Anterior cingulate cortex (tissue), 58 donors: ENCODE measurements at regions not wholly inside any gene's neighbourhood (a gene's known extent, or its start where the extent isn't known, plus 50 kb on each side); places are given as distances from the start of the nearest gene placed in this dataset.

Experiments
- DNase-seq, 58 donors: peaks; one replicate each; lab custom pipeline; 2025; lab: John Stamatoyannopoulos, UW

DNA sequence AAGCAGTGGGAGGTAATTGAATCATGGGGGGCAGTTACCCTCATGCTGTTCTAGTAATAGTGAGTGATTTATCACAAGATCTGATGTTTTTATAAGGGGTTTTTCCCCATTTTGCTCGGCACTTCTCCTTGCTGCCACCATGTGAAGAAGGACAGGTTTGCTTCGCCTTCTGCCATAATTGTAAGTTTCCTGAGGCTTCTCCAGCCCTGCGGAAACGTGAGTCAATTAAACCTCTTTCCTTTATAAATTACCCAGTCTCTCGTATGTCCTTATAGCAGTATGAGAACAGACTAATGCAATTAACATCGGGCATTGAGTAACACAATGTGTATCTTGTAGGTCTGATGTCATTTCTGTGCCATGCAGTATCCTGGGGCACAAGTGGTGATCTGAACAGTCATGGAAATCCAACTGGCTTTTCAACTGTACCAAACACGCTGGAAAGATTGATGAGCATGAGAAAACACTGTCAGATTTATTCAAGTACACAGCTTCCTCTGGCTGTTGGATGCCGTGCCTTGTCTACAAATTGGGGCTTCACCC lies 208.6 kb upstream of the KIAA1217 start:
- no peak for DNase-seq

DNA sequence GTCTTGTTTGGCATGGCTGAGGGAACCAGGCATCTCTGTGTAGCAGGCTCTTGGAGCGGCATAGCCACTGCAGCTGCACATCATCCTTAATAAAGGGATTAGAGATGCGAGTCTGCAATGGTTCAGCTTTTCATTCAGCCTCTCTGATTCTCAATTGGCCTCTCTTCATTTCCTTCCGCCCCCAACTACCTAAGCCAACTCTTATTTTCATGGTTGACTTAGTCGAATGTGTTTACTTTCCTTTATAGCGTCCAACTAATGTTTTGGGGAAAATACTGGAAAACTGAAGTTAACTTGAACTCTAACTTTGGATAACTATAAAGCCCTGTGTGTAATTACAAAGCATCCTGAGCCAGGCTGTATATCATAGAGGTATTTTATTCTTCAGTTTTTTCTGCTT lies 202.2 kb upstream of the KIAA1217 start:
- no peak for DNase-seq

DNA sequence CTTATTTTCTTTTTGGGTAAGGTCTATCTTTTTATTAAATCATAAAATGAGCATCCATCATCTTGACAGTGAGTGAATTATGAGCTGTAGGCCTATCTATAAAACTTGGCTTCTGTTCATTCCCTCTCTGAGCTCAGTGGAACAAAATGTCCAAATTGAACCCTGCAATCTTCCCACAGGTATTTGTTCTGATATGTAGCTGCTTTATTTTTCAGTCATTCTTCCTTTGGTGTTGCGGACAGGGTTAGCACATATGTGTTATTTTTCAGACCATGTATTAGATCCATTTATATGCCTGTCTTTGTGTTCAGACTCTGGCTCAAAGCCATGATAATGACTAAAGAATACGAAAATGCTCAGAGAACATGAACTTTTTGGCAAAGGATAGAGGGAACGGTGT lies 201.6 kb upstream of the KIAA1217 start:
- DNase-seq, result no peak

DNA sequence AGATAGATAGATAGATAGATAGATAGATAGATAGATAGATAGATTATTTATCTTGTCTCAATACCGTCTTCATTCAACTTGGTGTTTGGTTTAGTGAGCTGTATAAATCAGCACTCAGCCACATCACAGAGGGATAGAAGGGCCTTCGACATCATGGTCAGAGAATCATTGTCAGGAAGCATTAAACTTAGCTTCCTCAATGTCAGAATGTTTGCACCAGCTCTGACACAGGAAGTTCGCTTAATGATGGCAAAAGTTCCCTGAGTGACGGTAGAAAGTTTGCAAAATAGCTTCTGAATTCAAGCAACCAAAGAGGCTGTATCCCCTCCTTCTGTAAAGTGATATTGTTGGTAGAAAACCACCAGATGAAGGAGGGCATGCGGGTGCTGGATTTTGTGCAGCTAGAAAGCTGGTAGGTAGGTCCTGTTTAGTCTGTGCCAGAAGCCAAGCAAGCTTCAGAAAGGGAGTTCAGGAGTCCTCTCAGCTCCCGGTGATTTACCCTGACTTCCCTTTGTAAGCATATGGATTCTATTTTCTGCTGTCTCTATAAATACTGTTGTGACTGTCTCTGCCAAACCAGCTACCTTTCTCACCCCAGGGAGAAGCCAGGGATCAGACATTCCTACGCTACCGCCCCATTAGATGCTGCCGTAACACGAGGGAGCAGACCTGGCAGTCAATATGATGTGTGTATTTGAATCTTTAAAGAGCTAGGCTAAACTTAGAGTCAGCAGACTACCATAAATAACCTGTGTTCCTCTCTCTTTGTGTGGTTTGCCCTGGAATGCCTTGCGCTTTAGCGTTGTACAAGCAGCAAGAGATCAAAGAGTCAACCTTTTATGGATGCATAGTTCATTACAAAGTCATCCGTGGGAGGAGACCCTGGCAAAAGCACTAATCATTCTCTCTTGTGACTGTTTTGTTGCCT lies 200.5 kb upstream of the KIAA1217 start:
- DNase-seq, result no peak

DNA sequence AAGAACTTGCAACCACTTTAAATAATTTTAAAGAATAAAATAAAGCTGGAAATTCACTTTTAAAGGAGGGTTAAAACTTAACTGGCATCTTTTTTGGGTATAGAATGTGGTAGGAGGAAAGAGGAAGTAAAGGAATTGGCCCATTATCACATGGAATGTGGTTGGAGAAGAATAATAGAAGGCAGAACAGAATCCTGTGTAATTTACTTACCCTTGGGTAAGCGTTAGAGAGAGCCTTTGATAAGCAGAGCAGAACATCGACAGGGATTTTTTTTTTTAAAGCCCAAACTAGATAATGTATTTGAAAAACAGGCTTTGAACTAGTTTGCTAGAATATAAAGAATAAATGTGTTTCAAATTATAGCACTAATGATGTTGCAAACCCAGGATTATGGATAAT lies 199.8 kb upstream of the KIAA1217 start:
- no peak for DNase-seq

DNA sequence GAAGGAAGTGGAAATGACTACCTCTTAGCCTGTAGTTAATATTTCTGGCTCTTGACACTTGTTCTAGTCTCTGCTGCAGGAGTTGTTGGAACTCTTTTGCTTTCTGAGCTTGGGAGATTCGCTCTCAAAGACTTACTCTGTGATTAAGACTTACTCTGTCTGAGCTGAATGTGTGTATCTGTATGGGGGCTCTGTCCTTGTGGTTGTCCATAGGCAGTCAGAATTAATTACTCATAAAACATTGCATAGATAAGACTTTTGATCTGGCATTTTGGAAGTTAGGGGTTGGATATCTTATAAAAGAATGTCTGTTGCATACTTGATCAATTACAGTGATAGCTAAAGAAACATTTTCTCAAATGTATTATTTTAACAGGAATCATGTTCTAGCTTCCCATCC lies 199.2 kb upstream of the KIAA1217 start:
- no peak for DNase-seq

DNA sequence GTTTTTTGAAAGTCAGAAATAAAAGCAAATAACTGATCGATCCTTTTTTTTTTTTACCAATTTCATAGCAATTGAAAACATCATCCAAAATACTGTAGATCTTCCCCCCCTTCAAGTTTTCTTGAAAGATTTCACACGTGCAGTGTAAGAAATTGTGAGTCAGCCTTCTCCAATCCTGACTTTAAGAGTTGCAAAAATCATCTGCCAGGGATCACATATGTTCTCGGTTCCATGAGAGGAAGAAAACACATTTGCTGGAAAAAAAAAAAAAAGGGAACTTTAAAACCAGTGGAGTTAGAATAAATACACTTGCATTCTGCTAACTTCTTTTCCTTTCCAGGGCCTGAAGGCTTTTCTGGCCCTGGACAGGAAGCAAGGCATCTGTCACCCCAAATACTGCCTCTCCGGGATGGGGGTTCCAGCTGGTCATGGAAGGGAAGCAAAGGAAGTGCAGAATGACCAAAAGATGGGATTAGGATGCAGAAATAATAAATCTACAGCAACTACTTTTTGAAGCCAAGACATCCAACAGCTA lies 198.4 kb upstream of the KIAA1217 start:
- DNase-seq, result no peak

DNA sequence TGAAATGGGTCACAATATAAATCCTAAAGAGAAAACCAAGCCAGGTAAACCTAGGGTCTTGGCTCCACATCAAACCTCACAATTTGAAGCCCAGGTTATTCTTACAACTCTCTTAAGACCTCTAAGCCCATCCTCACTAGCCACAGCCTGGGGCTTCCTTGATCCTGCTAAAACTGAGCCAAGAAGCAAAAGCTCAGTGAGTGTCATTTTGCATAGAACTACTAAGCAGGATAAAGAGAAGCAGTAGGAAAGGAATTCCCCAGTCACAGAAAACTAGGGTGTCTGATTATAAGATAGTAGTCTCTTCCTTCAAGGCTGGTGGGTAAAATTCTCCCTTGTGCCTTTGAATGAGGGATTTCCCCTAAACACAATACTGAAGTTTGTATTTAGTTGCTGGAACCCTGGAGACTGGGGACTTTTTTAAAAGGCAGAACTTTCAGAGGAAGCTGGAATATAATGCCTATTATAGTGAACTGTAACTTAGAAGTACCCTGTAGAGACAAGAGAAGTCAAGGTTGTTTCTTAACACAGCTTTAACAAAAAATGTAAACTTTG lies 196.6 kb upstream of the KIAA1217 start:
- DNase-seq, result no peak

DNA sequence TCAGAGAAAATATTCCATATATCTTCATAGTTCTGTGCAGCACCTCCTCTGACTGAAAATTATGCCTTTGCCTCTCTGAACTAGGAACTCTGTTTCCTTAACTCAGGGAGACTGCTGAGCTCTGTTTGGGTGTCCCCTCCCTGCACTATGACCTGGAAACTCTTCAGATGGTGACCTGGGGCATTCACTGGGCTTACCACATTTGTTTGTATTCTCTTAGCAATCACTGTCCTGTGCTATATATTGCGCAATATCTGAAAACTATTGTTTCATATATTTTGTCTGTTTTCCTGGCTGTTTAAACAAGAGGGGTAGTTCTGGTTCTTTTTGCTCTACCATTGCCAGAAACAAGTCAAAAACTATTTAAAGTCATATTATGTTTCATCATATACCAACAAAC lies 181.8 kb upstream of the KIAA1217 start:
- no peak for DNase-seq

DNA sequence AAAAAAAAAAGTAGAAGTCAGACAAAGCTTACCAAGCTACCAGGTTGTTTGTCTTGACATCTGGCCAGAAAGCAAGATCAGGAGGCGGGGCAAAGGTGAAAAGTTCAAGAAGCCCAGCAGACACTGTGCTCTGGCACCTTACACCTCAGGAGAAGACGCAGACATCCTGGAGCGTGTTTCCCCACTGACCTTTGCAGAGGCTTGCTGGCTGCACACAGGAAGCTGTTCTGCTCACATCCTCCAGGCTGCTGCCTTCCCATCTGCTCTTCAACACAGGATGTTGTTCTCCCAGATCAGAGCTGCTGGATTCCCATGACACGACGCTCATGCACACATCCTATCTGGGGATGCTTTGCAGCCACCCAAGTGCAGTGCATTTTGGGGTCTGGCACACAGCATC lies 174.4 kb upstream of the KIAA1217 start:
- no peak for DNase-seq

DNA sequence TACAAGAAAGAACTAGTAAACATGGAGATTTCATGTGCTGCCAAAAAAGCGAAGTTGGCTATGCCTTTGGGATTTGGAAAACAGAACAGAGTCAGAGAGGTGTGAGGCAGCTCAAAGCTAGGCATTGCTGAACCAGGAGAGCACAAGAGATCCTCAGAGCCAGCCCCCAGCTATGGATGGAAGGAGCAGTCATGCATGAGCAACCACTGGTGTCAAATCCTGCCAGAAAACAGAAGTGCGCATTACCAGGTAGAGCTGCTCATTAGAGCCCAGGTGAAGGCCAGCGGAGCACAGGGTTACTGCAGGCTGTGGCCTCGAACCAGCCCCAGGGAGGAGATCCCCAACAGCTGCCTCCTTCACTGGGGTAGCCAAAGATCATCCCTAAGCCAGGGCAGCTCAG lies 173.2 kb upstream of the KIAA1217 start:
- no peak for DNase-seq

DNA sequence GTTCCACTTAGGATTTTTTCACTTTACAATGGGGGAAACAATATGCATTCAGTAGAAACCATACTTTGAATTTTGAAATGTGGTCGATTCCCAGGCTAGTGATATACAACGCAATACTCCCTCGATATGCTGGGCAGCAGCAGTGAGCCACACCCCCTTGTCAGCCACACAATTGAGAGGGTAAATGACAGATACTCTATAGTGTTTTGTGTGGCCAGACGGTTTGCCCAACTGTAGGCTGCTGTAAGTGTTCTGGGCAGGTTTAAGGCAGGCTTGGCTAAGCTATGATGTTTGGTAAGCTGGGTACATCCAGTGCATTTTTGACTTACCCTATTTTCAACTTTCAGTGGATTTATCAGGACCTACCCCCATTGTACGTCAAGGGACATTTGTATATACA lies 169.6 kb upstream of the KIAA1217 start:
- no peak for DNase-seq

DNA sequence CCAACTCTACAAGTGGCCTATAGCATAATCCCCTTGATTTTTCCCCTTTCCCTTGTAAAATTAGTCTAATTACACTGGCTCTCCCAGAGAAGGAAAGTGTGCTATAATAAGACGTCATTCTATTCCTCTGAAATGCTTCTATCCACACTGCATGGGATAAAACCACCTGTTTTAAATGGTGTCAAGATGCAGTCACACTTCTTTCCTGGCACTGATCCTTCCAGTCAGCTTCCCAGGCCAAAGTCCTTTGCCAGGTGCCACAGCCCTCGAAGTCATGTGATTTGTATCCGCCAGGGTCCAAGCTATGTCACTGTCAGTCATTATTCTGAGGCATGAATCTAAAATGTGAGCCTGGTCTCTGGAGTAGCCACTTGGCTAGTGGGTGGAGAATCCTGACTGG lies 169.0 kb upstream of the KIAA1217 start:
- no peak for DNase-seq

DNA sequence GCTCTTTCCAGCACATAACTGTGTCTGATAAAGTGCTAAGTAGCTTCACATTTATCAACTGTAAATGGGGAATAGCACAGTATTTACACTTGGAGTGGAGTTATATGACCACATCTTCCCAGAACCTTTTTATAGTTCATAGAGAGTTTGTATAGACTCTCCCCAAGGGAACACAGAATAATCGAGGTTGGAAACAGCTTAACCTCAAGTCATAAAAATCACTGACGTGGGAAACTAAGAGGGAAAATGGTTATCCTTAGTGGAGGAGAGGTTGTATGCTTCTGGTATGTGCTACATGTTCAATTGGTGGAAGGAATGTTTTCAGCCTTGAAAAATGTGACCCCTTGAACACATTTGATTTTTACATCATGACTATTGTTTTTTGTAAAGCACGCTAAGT lies 167.9 kb upstream of the KIAA1217 start:
- DNase-seq, result no peak

DNA sequence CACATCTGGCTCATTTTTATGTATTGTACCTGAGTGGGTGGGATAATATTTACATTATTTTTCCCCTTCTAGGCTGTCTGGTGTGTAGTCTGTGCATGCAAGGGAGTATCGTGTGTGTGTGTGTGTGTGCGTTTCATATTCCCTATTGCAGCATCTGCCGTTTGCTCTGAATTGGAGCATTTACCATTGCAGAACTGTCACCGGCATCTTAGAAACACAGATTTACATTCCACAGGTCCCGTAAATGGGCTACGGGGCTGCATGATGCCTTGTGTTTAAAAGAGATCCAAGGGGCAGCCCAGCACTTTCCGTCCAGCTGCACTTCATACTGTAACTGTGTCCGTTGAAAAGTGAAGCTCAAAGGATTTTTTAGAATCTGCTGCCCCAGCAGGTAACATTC lies 167.1 kb upstream of the KIAA1217 start:
- no peak for DNase-seq

DNA sequence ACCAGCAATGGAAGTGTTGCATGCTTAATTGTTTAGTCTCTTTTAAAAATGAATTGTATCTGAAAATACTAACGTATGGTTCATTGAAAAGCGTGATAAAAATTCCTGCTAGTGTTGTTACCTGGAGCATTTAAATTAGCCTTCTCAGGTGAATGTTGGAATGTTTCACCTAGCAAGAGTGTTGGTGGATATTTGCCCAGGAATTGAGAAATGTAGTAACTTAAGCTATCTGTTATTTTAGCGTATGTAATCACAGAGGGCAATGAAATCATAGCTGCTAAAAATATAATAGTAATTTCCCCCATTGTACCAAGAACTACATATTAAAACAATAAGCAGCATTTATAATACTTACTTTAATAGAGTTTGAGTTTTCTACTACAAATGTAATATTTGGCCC lies 166.1 kb upstream of the KIAA1217 start:
- DNase-seq, result no peak

DNA sequence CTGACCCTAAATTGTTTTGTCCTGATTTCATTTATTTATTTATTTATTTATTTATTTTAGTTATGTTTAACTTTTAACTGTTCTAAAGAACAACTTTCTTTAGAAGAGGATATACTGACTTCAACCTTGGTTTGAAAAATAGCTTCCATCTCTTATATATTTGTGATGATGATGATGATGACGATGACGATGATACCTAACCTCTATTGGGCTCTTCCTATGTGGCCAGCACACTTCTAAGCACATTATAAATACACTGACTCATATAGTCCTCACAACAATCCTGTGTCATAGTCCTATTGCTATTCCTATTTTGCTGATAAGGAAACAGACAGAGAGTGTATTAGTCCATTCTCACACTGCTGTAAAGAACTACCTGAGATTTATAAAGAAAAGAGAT lies 162.9 kb upstream of the KIAA1217 start:
- DNase-seq, result no peak

DNA sequence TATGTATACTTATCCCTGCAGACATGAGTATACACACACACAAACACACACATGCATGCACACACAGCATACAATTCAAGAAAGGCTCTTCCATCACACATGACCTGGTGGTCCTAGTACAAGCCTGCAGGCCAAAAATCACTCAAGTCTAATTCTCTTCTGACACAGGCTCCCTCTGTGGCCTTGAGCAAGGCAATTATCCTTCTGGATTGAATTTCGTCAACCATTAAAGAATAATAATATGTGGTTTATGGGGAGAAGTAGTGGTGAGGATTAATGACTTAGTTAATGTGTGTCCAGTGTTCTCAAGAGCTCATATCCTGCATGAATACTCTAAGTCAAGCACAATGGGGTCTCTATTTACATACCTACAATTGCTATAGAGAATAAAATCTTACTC lies 161.8 kb upstream of the KIAA1217 start:
- DNase-seq, result no peak

DNA sequence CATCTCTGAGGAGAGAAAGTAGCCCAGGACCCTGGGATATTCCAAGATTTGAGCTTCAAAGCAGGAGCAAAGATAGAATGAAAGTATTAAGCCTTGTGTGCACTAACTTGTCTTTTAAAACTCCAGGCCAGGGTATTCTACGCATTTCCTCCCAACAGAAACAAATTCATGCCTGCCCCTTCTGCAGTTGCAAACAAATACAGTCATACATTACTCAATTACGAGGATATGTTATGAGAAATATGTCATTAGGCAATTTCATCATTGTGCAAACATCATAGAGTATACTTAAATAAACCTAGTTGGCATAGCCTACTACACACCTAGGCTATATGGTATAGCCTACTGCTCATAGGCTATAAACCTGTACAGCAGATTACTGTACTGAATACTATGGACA lies 154.5 kb upstream of the KIAA1217 start:
- DNase-seq, result no peak

DNA sequence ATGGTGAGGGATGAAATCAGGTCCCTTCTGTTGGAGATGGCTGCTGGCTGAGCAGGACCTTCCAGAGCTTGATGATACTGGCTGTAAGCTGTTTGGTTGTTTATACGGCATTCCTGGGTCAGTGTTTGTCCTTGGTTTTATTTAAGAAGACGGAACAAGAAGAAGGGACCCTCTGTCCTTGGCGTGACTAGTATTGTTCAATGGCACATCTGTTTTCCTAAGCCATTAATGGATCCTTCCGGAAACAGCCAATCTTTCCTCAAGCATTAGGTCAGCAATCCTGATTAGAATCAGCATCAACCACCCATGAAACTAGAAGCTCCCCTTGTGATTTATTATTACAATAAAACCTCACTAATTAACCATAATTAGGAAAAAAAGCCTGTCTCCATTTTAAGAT lies 128.7 kb upstream of the KIAA1217 start:
- no peak for DNase-seq

DNA sequence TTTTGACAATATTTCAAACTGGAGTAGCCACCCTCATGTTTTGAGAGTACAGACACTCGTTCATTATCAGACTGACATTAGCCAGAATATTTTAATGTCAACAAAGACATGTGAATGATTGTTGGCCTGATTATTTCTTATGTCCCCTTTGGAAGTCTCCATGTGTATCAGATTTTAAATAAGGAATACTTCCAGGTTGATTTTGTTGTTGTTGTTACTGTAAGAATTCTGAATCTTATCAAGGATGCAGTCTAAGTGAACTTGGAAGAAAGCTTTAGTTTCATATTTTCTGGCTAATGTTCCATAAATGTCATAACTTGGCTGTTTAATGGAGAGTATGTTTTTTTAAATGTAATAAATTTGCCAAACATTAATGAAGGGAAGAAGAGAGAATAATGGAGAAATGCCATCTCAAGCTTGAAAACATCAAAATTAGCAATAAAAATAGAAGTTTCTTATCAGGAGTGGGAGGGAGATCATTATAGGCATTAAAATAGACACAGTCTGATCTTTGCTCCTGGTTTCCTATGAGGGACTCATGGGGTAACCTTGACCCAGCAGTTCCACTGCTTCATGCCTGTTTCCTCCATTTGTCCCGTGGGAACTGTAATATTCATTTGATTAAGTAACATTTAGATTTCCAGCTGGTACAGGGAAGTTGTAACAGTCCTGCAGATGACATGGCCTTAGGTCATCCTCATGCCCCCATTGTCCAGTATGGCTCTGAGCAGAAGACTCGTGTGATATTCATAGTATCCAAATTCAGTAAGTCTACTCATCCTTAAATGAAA lies 122.4 kb upstream of the KIAA1217 start:
- no peak for DNase-seq
